Fibroblast of mammary gland (primary cell): ENCODE measurements at regions not wholly inside any gene's neighbourhood (a gene's known extent, or its start where the extent isn't known, plus 50 kb on each side); places are given as distances from the start of the nearest gene placed in this dataset.

Experiments
- DNase-seq: peaks from one replicate; pipeline ENCODE4 v3.0.0-alpha.2; 2010; ENCODE audit warnings: low read depth
- H3K4me3 ChIP-seq: 2 replicates; pipeline ENCODE4 v1.5.1; 2011; ENCODE audit warnings: low read depth, mild to moderate bottlenecking, low read length, moderate library complexity; ENCODE audit not compliant: control insufficient read depth
- TF ChIP-seq, protein P1 (sequence below): conservative IDR thresholded peaks from 2 replicates; pipeline ENCODE4 v1.5.1; 2011; ENCODE audit warnings: low read depth, low read length, inconsistent platforms; ENCODE audit not compliant: control insufficient read depth, insufficient read depth

DNA sequence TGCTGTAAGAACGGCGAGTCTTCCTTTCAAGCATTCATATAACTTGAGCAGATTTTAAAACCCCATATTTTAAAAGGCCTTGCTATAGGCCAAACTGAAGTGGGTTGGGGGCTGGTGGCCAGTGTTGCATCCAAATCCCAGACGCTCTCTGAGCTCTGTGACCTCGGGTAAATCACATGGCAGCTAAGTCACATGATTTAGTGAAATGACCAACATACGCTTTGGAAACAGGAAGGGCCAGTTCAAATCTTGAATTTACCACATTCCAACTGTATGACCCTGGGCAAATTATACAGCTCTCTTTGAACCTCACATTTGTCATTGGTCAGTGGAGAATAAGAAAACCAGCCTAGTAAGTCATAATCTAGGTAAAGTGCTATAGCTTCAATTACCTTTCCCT is 519.3 kb downstream of the HAPSTR1 start:
- DNase-seq: no peak
- H3K4me3 ChIP-seq: no peak overlapping the region
- TF ChIP-seq, protein P1, sequence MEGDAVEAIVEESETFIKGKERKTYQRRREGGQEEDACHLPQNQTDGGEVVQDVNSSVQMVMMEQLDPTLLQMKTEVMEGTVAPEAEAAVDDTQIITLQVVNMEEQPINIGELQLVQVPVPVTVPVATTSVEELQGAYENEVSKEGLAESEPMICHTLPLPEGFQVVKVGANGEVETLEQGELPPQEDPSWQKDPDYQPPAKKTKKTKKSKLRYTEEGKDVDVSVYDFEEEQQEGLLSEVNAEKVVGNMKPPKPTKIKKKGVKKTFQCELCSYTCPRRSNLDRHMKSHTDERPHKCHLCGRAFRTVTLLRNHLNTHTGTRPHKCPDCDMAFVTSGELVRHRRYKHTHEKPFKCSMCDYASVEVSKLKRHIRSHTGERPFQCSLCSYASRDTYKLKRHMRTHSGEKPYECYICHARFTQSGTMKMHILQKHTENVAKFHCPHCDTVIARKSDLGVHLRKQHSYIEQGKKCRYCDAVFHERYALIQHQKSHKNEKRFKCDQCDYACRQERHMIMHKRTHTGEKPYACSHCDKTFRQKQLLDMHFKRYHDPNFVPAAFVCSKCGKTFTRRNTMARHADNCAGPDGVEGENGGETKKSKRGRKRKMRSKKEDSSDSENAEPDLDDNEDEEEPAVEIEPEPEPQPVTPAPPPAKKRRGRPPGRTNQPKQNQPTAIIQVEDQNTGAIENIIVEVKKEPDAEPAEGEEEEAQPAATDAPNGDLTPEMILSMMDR: no peak

DNA sequence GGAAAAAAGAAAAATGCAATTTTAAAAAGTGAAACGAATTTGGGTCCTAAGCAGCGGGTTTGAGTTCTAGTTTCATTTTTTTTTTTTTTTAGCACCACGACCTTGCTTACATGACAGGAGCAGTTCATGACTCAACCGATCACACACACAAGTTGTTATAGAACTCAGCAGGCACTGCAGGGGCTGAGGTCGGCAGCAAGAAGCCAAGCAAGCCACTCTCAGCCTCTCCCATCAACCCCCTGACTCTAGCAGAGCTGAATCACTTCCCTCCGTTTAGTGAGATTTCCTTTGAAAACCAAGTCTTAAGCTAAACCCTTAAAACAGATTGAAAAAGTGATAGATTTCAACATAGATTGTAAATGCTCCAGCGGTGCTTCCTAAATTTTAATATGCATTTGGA is 520.8 kb downstream of the HAPSTR1 start:
- TF ChIP-seq, protein P1: no peak
- no peak overlapping the region for H3K4me3 ChIP-seq
- DNase-seq: no peak

DNA sequence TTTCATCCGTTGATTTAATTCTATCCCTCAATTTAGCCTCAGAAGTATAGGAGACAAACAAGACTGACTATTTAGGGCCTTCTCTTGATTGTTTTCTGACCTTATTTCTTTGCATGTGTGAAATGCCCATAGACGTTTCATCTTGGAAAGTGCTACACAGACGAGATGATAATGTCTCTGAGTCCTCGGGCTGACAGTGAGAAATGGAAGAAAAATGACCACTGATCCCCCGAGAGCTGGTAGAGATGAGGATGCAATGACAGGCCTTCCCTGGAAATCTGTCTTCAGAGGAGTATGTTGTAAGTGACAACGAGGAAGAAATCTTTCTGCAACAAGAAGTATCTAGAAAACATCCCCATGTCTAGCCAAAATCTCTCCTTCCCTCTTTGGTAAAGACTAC is 522.9 kb downstream of the HAPSTR1 start:
- TF ChIP-seq, protein P1: no peak
- no peak overlapping the region for H3K4me3 ChIP-seq
- DNase-seq: no peak

DNA sequence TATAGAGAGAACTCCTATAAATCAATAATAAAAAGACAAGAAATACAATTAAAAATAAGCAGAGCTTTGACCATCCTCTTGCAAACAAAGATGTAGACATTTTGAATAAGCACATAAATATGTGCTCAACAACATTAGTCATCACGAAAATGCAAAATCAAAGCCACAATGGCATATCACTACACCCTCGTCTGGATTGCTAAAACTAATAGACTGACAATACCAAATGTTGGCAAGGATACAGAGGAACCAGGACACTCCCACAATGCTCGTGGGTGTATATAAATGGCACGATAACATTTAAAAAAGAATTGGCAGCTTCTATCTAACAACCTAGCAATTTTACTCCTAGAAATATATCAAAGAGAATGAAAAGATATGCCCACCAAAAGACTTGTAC is 530.8 kb downstream of the HAPSTR1 start:
- TF ChIP-seq, protein P1: no peak
- no peak for DNase-seq
- no peak overlapping the region for H3K4me3 ChIP-seq

DNA sequence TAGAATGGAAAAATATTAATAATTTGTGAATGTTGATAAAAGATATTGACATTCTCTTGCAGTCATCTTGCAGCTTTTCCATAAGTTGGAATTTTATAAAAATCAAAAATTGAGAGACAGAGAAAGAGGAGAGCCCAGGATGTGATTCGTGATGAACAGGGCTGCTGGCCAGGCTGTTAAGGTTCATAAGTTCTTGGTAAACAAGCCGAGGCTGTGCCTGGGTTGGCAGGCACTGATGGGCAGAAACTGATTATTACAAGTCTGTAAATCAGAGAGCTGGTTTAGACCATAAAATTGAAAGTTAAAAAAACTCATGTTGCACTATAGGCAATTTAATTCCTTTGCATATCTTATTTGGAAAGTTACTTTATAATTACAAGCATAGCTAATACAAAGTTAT is 533.7 kb downstream of the HAPSTR1 start:
- DNase-seq: no peak
- no peak overlapping the region for H3K4me3 ChIP-seq
- TF ChIP-seq, protein P1: no peak

DNA sequence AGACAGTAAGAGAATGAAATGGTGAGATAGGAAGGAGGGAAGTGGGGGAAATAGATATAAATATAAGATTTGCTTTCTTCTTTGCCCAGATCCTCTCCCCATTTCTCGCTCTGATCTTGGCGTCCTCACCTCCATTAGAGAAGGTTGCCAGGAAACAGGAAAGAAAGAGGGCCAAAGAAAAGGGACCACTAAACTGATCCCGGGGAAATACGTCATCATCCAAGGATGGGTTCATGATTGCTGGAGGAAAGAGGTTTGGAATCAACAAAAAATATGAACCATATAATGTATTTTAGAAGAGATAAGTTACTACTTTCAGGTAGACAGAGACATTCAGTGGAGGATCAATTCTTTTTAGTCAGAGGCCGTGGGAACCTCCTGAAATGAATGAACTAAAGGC is 536.0 kb downstream of the HAPSTR1 start:
- no peak overlapping the region for H3K4me3 ChIP-seq
- TF ChIP-seq, protein P1: no peak
- no peak for DNase-seq

DNA sequence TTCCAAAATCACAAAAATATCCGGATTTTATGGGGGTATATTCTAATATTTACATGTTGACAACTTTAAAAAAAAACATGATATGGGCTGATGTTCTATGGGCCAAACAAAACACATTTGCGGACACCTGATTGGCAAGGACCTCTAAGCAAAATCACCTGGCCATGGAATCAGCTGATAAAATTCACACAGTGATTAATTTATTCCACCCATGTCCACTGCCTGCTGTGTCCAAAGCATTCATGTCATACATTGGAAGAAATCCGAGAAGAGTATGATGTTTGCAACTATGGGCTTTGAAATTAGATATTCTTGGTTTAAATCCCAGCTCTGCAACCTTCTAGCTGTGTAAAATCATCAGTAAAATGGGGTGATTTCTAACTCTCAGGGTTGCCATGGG is 538.7 kb downstream of the HAPSTR1 start:
- TF ChIP-seq, protein P1: no peak
- H3K4me3 ChIP-seq: no peak overlapping the region
- DNase-seq: no peak
